Esophagus squamous epithelium (tissue), 5 donors: ENCODE measurements at regions not wholly inside any gene's neighbourhood (a gene's known extent, or its start where the extent isn't known, plus 50 kb on each side); places are given as distances from the start of the nearest gene placed in this dataset.

Experiments used
- DNase-seq: peaks from one replicate; lab custom pipeline; 2025; lab: John Stamatoyannopoulos, UW
- H3K27ac ChIP-seq, 4 donors: fragments of 200-600 bp; sonication (generic); one replicate each; pipeline ENCODE4 v1.5.1; 2016 to 2019; ENCODE audit warnings: mild to moderate bottlenecking in 1 of 4
- H3K27me3 ChIP-seq, 4 donors: fragments of 200-600 bp; sonication (generic); 1 replicate in 3 of 4; 2 replicates in 1 of 4; pipeline versions ENCODE4 v1.5.1 to v1.6.0; 2017 to 2021; ENCODE audit warnings: antibody characterized with exemption in 1 of 4
- H3K36me3 ChIP-seq, 3 donors: fragments of 200-600 bp; sonication (generic); one replicate each; pipeline ENCODE4 v1.5.1; 2016 to 2019
- H3K4me1 ChIP-seq, 3 donors: fragments of 200-600 bp; sonication (generic); one replicate each; pipeline ENCODE4 v1.5.1; 2017 to 2019
- H3K4me3 ChIP-seq, 4 donors: fragments of 200-600 bp; sonication (generic); 1 replicate in 3 of 4; 2 replicates in 1 of 4; pipeline ENCODE4 v1.5.1; 2016 to 2019; ENCODE audit warnings: mild to moderate bottlenecking in 2 of 4, moderate library complexity in 1 of 4
- H3K9me3 ChIP-seq, 3 donors: fragments of 200-600 bp; sonication (generic); one replicate each; pipeline ENCODE4 v1.5.1; 2016 to 2019
- CTCF ChIP-seq, 6 experiments: fragments of 450-650 bp in 4 of 6; fragments of 200-600 bp in 2 of 6; sonication (generic) in 2 of 6; IDR thresholded peaks; one replicate each; pipeline ENCODE4 v1.5.1; 2016 to 2019; ENCODE audit warnings: antibody characterized with exemption in 6 of 6, mild to moderate bottlenecking in 4 of 6, moderate library complexity in 4 of 6
- POLR2A ChIP-seq, 4 donors: fragments of 450-650 bp; IDR thresholded peaks; one replicate each; pipeline ENCODE4 v1.6.1; 2017; ENCODE audit warnings: antibody characterized with exemption in 4 of 4, mild to moderate bottlenecking in 4 of 4, moderate library complexity in 3 of 4
- WGBS, 2 donors: methylation state at CpG; one replicate each; pipeline ENCODE4 v1.1.5; 2018; 5-methylcytosine and 5-hydroxymethylcytosine counted together
- intact Hi-C: fragments of 100-400 bp; cut with DNase I; formaldehyde crosslinking; loops from one replicate; pipeline ENCODE4 v1.15.0; 2022
- donor health status: DM: yes; HTN: yes; CAD: no.

DNA sequence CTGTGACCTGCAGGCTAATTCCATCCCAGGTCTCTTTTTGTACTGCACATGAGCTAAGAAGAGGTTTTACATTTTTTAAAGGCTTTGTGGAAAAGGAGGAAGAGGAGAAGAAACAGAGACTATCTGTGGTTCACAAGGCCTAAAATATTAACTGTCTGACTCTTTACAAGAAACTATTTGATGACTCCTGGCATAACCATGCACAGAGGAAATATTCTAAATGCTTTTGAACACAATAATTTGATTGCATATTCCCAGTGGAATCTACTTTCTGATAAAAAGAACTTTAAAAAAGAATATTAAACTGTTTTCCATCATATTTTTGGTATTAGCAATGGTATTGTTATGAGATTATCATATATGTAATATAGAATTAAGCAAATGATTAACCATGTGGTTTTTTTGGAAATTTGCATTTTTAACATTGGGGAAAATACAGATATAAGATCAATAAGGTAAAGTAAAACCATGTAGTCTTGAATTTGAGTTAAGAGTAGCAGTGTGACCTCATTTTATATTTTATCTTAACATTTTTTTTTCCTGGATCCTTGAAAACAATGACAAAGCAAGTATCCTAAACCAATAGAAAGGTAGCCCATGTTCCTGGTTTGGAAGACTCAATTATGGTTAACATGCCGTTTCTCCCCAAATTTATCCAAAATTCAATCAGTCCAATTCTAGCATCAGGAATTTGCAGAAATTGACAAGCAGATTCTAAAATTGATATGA, 251.0 kb downstream of the UQCRFS1 start:
- Histone ChIP-seq H3K27ac (no peak overlapping the region), H3K4me1 (no peaks in the 10 kb centered on the region), H3K27me3 (no peaks in the 10 kb centered on the region), H3K4me3 (no peak overlapping the region), H3K9me3 (no peaks in the 10 kb centered on the region), H3K36me3 (no peaks in the 10 kb centered on the region)
- intact Hi-C loops: no loop called here
- TF ChIP-seq POLR2A (IDR thresholded peaks at IDR 0.05): no peak
- TF ChIP-seq CTCF (IDR thresholded peaks at IDR 0.05): no peak
- WGBS, 2 donors: 70 to 83% methylated on average over 1 of the region's 1 CpG
- DNase-seq: no peak

DNA sequence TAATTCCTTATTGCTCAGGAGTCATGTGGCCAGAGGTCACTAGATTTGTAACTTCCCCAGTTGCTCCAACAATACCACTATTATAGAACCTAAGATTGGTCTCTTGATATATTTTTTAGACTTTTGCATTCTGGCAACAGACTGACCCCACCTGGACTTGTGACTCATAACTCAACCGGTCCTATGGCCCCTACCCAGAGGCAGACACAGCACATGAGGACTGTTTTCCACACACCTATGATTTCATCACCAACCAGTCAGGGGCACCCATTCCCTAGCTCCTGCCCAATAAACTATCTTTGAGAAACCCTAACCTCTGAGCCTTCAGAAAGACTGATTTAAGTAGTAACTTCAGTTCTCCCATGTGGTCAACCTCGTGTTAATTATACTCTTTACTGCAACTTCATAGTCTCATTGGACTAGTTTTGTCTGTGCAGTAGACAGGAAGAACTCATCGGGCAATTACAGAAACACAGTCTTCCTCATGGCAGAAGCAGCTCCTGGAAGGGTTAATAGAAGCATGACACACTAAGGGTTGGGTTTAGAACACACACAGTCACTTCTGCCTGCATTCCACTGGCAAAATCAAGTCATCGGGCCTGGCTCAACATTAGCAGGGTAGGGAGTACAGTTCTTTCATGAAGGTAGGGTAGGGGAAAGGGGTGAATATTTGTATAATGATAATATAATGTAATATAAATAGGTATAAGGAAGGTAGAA, 251.8 kb downstream of the UQCRFS1 start:
- H3K4me1 ChIP-seq: no peaks in the 10 kb centered on the region
- intact Hi-C loops: no loop called here
- no peaks in the 10 kb centered on the region for H3K9me3 ChIP-seq
- H3K4me3 ChIP-seq: no peak overlapping the region
- WGBS, 2 donors: 61% methylated on average over 4 of the region's 4 CpGs
- H3K27ac ChIP-seq: no peak overlapping the region
- H3K36me3 ChIP-seq: no peaks in the 10 kb centered on the region
- DNase-seq: no peak
- TF ChIP-seq CTCF (IDR thresholded peaks at IDR 0.05) (no peak), POLR2A (IDR thresholded peaks at IDR 0.05) (no peak)
- H3K27me3 ChIP-seq: no peaks in the 10 kb centered on the region

GRCh38 chr19:28960586-28960985, 252.4 kb downstream of the UQCRFS1 start:
- Histone ChIP-seq H3K27ac (no peak overlapping the region), H3K36me3 (no peaks in the 10 kb centered on the region), H3K27me3 (no peaks in the 10 kb centered on the region), H3K4me3 (no peak overlapping the region), H3K4me1 (no peaks in the 10 kb centered on the region), H3K9me3 (no peaks in the 10 kb centered on the region)
- WGBS, 2 donors: 63 to 94% methylated on average over 1 of the region's 1 CpG
- no peak for DNase-seq
- intact Hi-C loops: no loop called here
- TF ChIP-seq POLR2A (IDR thresholded peaks at IDR 0.05) (no peak), CTCF (IDR thresholded peaks at IDR 0.05) (no peak)

GRCh38 chr19:28956961-28957360, 256.0 kb downstream of the UQCRFS1 start:
- DNase-seq: no peak
- intact Hi-C loops: no loop called here
- Histone ChIP-seq H3K9me3 (no peaks in the 10 kb centered on the region), H3K36me3 (no peaks in the 10 kb centered on the region), H3K4me3 (no peak overlapping the region), H3K4me1 (no peaks in the 10 kb centered on the region), H3K27me3 (no peaks in the 10 kb centered on the region), H3K27ac (no peak overlapping the region)
- TF ChIP-seq POLR2A (IDR thresholded peaks at IDR 0.05) (no peak), CTCF (IDR thresholded peaks at IDR 0.05) (no peak)
- WGBS, 2 donors: 61 to 78% methylated on average over 2 of the region's 2 CpGs

DNA sequence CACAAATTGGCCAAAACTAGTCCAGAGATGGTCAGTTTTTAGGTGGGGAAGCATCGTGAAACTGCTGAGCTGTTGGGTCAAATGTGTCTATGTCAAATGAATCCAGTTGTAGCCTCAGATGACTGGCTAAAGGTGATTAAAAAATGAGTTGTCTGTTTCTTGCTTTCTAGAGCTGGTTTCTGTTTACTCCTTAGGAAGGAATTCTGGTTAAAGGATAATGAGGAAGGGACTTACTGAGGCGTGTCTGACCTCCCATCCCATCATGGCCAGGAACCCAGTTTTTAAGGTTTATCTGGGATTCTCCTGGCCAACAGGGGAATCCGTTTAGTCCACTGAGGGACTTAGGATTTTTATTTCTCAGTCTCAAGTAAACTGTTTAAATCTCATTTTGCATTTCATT, 256.5 kb downstream of the UQCRFS1 start:
- Histone ChIP-seq H3K36me3 (no peaks in the 10 kb centered on the region), H3K9me3 (no peaks in the 10 kb centered on the region), H3K4me1 (no peaks in the 10 kb centered on the region), H3K27ac (no peak overlapping the region), H3K27me3 (no peaks in the 10 kb centered on the region), H3K4me3 (no peak overlapping the region)
- WGBS, 2 donors: 50 to 61% methylated on average over 3 of the region's 3 CpGs
- TF ChIP-seq POLR2A (IDR thresholded peaks at IDR 0.05): no peak
- TF ChIP-seq CTCF (IDR thresholded peaks at IDR 0.05): no peak
- no peak for DNase-seq
- intact Hi-C loops: no loop called here
